ENCODE measurements at regions not wholly inside any gene's neighbourhood (a gene's known extent, or its start where the extent isn't known, plus 50 kb on each side); places are given as distances from the start of the nearest gene placed in this dataset.

- TF ChIP-seq CTCF (IDR thresholded peaks at IDR 0.05; ENCODE audit: insufficient read depth, low read length, poor library complexity, severe bottlenecking) (no peak), EZH2phosphoT487 (conservative IDR thresholded peaks at IDR 0.05; ENCODE audit: low read length) (no peak)
These were observed 54.0 kb upstream of the GALNT17 start for GRCh38 chr7:71077743-71078476.
